ENCODE measurements at regions not wholly inside any gene's neighbourhood (a gene's known extent, or its start where the extent isn't known, plus 50 kb on each side); places are given as distances from the start of the nearest gene placed in this dataset.
"Not testable (repeated sequence)": the region's sequence is repeated elsewhere in the genome, so short reads cannot be mapped to it uniquely, and the experiment has no call there.

DNA sequence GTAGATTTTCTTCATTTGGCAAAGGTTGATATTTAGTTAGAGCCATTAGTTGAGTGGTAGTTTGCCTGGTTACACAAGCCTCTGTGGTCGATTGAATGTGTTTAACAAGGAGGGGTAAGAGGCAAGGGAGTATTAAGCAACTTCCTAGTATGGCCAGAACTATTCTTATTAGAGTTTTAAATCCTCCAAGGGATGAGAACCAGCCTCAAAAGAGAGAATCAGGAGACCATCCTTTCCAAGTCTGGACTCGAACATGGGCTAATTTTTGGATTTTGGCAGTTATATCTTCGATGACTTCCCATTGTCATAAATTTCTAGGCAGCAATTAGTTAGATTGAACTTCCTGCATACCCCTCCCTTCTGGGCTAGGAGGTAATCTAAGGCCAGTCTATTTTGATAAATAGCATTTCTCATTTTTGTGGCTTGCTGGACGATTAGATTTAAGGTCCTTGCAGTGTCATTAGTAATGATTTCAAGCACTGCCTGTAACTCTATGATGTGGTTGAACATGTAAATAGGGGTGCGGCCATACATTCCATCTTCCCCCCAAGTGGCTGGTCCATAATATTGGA lies 219.5 kb upstream of the KCND2 start:
- Histone ChIP-seq H3K4me3 (no peak overlapping the region), H3K36me3 (replicated peaks) (no peaks in the 10 kb centered on the region), H3K27me3 (ENCODE audit: low read depth) (no peaks in the 10 kb centered on the region), H3K4me1 (no peaks in the 10 kb centered on the region), H3K9me3 (no peaks in the 10 kb centered on the region)
- in situ Hi-C loops (cut with MboI; ENCODE audit: low sequenced_read_pairs) = no loop called here
- no peak for DNase-seq (ENCODE audit: low spot score in 2 of 2)

DNA sequence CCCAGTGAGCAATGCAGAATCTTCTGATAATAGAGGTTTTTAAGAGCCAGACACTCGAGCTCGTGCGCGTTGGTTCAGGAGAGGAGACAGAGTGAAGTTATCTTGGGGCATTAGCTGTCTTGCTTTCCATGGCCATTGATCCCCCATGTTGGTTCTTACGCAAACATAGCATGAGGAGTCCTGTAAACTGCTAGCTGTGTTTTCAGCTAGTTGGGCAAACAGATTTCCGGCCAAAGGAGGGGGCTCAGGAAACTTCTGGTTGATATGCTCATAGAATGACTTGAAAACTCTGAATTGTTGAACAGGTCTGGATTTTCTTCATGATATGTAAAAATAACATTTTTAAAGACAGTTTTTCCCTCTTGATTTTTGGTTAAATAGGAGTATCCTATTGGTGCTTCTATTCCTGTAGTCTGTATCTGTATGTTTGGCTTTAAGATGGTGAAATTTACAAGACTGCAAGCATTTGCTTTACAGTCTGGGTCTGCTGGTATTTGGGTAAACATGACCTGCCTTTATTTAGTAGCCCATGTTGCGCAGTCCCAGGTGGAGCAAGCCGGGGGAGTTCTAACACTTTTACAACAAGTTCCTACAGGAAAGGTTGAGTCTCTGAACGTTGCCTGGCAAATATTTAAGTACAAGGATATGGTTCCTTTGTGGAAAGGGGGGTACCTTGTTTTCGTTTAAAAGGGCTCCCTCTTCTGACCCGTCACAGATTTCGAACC lies 218.4 kb upstream of the KCND2 start:
- no peak for DNase-seq (ENCODE audit: low spot score in 2 of 2)
- in situ Hi-C loops (cut with MboI; ENCODE audit: low sequenced_read_pairs) = no loop called here
- no peaks in the 10 kb centered on the region for H3K4me1 ChIP-seq

GRCh38 chr7:120055300-120055699 lies 217.7 kb upstream of the KCND2 start:
- no peak for DNase-seq (ENCODE audit: low spot score in 2 of 2)
- in situ Hi-C loops (cut with MboI; ENCODE audit: low sequenced_read_pairs) = no loop called here
- Histone ChIP-seq H3K36me3 (replicated peaks) (no peaks in the 10 kb centered on the region), H3K9me3 (no peaks in the 10 kb centered on the region), H3K4me1 (no peaks in the 10 kb centered on the region), H3K4me3 (no peak overlapping the region), H3K27me3 (ENCODE audit: low read depth) (no peaks in the 10 kb centered on the region)

More for the DNA sequence above, 218.4 kb upstream of the KCND2 start:
- Histone ChIP-seq H3K27me3 (ENCODE audit: low read depth) (no peaks in the 10 kb centered on the region), H3K4me3 (no peak overlapping the region), H3K9me3 (no peaks in the 10 kb centered on the region), H3K36me3 (replicated peaks) (no peaks in the 10 kb centered on the region)

DNA sequence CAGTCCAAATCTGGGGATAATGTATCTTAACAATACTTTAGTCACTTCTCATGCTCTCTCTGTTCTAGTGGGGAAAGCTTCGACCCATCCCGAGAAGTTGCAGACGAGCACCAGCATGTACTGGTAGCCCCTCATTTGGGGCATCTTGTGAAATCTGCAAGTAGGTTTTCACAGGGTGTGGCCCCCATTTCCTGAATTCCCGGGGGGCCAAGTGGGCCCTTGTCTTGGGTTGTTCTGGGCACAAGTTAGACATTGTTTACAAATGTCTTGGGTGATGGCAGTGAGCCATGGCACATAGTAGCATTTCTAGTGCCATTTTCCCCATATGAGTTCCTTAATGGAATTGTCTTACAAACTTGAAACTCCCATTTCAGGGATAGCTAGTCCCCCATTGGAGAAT lies 216.7 kb upstream of the KCND2 start:
- DNase-seq (ENCODE audit: low spot score in 2 of 2) = no peak
- Histone ChIP-seq H3K4me1 (no peaks in the 10 kb centered on the region), H3K4me3 (no peak overlapping the region), H3K36me3 (replicated peaks) (no peaks in the 10 kb centered on the region), H3K9me3 (no peaks in the 10 kb centered on the region), H3K27me3 (ENCODE audit: low read depth) (no peaks in the 10 kb centered on the region)
- in situ Hi-C loops (cut with MboI; ENCODE audit: low sequenced_read_pairs) = no loop called here

- no peak for DNase-seq (ENCODE audit: low spot score in 2 of 2)
- no peaks in the 10 kb centered on the region for H3K4me1 ChIP-seq
- in situ Hi-C loops (cut with MboI; ENCODE audit: low sequenced_read_pairs) = no loop called here
These were observed 213.3 kb upstream of the KCND2 start for GRCh38 chr7:120059641-120060040.

GRCh38 chr7:120060281-120060680 lies 212.7 kb upstream of the KCND2 start:
- H3K9me3 ChIP-seq = no peaks in the 10 kb centered on the region
- H3K4me1 ChIP-seq = no peaks in the 10 kb centered on the region
- no peak for DNase-seq (ENCODE audit: low spot score in 2 of 2)
- no peak overlapping the region for H3K4me3 ChIP-seq
- H3K36me3 ChIP-seq (replicated peaks) = no peaks in the 10 kb centered on the region
- H3K27me3 ChIP-seq (ENCODE audit: low read depth) = no peaks in the 10 kb centered on the region
- in situ Hi-C loops (cut with MboI; ENCODE audit: low sequenced_read_pairs) = no loop called here

More at GRCh38 chr7:120059641-120060040, 213.3 kb upstream of the KCND2 start:
- H3K36me3 ChIP-seq (replicated peaks) = no peaks in the 10 kb centered on the region
- H3K9me3 ChIP-seq = no peaks in the 10 kb centered on the region
- no peaks in the 10 kb centered on the region for H3K27me3 ChIP-seq (ENCODE audit: low read depth)
- H3K4me3 ChIP-seq = no peak overlapping the region

DNA sequence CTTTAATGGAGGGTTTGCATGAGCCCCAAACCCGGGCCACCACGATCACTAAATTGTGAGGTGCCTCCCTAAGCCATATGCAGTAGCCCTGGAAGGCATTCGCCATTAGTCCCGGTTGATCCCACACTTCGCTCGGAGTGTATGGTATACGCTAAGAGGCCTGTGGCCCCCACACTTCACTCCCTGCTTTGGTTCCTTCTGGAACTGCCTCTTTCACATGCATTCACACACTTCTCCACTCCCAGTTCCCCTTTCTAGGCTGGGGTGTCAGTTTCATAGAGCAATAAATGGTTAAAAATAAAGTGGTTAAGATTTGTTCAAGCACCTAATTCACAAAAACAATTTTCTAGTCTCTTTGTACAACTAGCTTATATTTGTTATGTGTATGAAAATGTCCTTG lies 212.1 kb upstream of the KCND2 start:
- Histone ChIP-seq H3K27me3 (ENCODE audit: low read depth) (no peaks in the 10 kb centered on the region), H3K36me3 (replicated peaks) (no peaks in the 10 kb centered on the region), H3K4me3 (no peak overlapping the region), H3K4me1 (no peaks in the 10 kb centered on the region), H3K9me3 (no peaks in the 10 kb centered on the region)
- no peak for DNase-seq (ENCODE audit: low spot score in 2 of 2)
- in situ Hi-C loops (cut with MboI; ENCODE audit: low sequenced_read_pairs) = no loop called here

DNA sequence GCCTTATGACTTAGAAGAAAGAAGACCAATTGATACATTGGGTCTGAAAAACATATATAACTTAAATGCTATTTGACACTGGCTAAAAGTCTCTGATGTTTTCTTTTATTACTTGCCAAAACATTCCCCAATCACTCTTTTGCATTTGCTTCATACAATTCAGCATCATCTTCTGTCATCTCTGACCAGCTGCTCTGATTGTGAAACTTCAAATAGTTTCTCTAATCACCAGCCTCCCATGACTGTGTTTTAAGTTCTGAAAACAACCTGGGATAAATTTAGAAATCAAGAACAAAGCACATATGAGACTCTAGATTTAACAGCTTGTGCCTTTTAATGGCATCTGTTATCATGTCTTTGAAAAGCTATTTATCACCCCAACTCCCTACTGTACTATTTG lies 208.4 kb upstream of the KCND2 start:
- Histone ChIP-seq H3K4me1 (no peaks in the 10 kb centered on the region), H3K36me3 (replicated peaks) (no peaks in the 10 kb centered on the region), H3K27me3 (ENCODE audit: low read depth) (no peaks in the 10 kb centered on the region), H3K9me3 (no peaks in the 10 kb centered on the region), H3K4me3 (no peak overlapping the region)
- DNase-seq (ENCODE audit: low spot score in 2 of 2) = no peak
- in situ Hi-C loops (cut with MboI; ENCODE audit: low sequenced_read_pairs) = no loop called here

GRCh38 chr7:120066898-120067297 lies 206.1 kb upstream of the KCND2 start:
- H3K27me3 ChIP-seq (ENCODE audit: low read depth); DNase-seq (ENCODE audit: low spot score in 2 of 2); H3K9me3 ChIP-seq; H3K4me1 ChIP-seq; H3K36me3 ChIP-seq (replicated peaks); in situ Hi-C loops (cut with MboI; ENCODE audit: low sequenced_read_pairs); H3K4me3 ChIP-seq: not testable (repeated sequence)

- in situ Hi-C loops (cut with MboI; ENCODE audit: low sequenced_read_pairs) = no loop called here
- Histone ChIP-seq H3K4me1 (no peaks in the 10 kb centered on the region), H3K9me3 (no peaks in the 10 kb centered on the region), H3K27me3 (ENCODE audit: low read depth) (no peaks in the 10 kb centered on the region), H3K4me3 (no peak overlapping the region), H3K36me3 (replicated peaks) (no peaks in the 10 kb centered on the region)
- no peak for DNase-seq (ENCODE audit: low spot score in 2 of 2)
These were observed 202.8 kb upstream of the KCND2 start for GRCh38 chr7:120070201-120070600.

DNA sequence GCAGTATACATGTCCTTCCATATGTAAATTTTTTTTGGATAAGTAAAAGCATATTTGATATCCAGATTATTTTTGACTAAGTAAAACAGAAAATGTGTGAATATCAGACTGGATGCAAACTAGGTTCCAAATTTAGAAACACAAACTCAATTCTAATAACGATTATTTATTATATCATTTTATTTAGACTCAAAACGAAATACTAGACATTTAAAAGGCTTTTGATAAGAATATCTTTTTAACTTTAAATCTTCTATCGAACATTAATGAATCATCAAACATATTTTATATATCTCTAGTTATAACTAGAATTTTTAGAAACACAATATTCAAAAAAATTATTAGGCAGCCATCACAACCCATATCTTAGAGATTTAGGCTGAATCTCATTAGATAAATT lies 195.2 kb upstream of the KCND2 start:
- no peaks in the 10 kb centered on the region for H3K9me3 ChIP-seq
- in situ Hi-C loops (cut with MboI; ENCODE audit: low sequenced_read_pairs) = no loop called here
- H3K27me3 ChIP-seq (ENCODE audit: low read depth) = no peaks in the 10 kb centered on the region
- DNase-seq (ENCODE audit: low spot score in 2 of 2) = no peak
- H3K4me3 ChIP-seq = no peak overlapping the region
- no peaks in the 10 kb centered on the region for H3K36me3 ChIP-seq (replicated peaks)
- H3K4me1 ChIP-seq = no peaks in the 10 kb centered on the region

DNA sequence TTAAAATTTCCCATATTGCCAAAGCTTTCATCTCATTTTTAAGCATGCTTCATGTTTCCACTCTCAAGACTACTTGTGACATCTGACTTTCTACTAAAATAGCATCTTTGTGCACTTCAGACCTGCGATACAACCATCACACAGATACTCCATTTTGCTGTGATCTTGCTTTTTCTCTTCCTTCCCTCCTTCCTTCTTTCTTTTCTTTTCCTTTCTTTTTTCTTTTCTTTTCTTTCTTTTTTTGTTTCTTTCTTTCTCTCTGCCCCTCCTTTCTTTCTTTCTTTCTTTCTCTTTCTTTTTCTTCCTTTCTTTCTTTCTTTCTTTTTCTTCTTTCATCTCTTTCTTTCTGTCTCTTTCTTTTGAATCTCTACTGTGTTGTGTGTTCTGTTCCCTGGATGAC lies 194.0 kb upstream of the KCND2 start:
- H3K4me1 ChIP-seq = no peaks in the 10 kb centered on the region
- no peak for DNase-seq (ENCODE audit: low spot score in 2 of 2)
- H3K9me3 ChIP-seq = no peaks in the 10 kb centered on the region
- H3K36me3 ChIP-seq (replicated peaks) = no peaks in the 10 kb centered on the region
- no peaks in the 10 kb centered on the region for H3K27me3 ChIP-seq (ENCODE audit: low read depth)
- no peak overlapping the region for H3K4me3 ChIP-seq
- in situ Hi-C loops (cut with MboI; ENCODE audit: low sequenced_read_pairs) = no loop called here

DNA sequence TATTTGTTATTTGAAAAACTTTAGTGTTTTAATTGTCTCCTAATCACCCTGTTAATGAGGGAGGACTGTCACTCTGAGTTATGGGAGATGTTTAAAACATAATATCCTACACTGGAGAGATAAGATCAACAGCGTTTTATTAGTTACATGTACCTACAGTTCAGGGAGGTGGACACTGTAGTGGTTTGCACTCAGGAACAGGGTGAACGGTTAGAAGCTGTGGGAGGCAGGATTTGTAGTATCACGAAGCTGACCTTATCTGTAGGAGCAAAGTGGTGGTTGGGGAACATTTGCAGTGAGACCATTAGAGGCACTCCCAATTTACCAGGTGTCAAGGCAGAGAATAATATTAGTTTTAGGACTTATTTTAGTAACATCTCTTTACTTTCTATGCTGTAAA lies 193.3 kb upstream of the KCND2 start:
- Histone ChIP-seq H3K4me3 (no peak overlapping the region), H3K4me1 (no peaks in the 10 kb centered on the region), H3K27me3 (ENCODE audit: low read depth) (no peaks in the 10 kb centered on the region), H3K36me3 (replicated peaks) (no peaks in the 10 kb centered on the region), H3K9me3 (no peaks in the 10 kb centered on the region)
- no peak for DNase-seq (ENCODE audit: low spot score in 2 of 2)
- in situ Hi-C loops (cut with MboI; ENCODE audit: low sequenced_read_pairs) = no loop called here

DNA sequence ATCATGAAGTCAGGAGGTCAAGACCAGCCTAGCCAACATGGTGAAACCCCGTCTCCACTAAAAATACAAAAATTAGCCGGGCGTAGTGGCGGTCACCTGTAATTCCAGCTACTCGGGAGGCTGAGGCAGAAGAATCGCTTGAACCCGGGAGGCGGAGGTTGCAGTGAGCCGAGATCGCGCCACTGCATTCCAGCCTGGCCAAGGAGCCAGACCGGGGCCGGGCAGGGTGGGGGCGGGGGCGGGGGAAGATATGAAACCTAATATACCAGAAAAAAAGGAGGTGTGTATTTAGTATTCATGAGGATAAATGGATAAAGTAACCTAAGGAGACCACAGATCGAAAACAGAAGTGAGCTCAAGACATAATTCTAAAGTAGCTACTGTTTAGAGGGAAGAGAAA lies 186.5 kb upstream of the KCND2 start:
- DNase-seq (ENCODE audit: low spot score in 2 of 2); in situ Hi-C loops (cut with MboI; ENCODE audit: low sequenced_read_pairs); H3K36me3 ChIP-seq (replicated peaks); H3K4me3 ChIP-seq; H3K27me3 ChIP-seq (ENCODE audit: low read depth); H3K4me1 ChIP-seq; H3K9me3 ChIP-seq: not testable (repeated sequence)

GRCh38 chr7:120089968-120090367 lies 183.0 kb upstream of the KCND2 start:
- no peaks in the 10 kb centered on the region for H3K9me3 ChIP-seq
- H3K27me3 ChIP-seq (ENCODE audit: low read depth) = peaks cover 4% of the 10 kb centered on the region; the same call in 1 of the 2 replicates
- in situ Hi-C loops (cut with MboI; ENCODE audit: low sequenced_read_pairs) = no loop called here
- H3K4me3 ChIP-seq = no peak overlapping the region
- H3K4me1 ChIP-seq = no peaks in the 10 kb centered on the region
- H3K36me3 ChIP-seq (replicated peaks) = no peaks in the 10 kb centered on the region
- DNase-seq (ENCODE audit: low spot score in 2 of 2) = peak; percentile 51 to 63
